NCI-H1105 (cell line): ENCODE measurements at regions not wholly inside any gene's neighbourhood (a gene's known extent, or its start where the extent isn't known, plus 50 kb on each side); places are given as distances from the start of the nearest gene placed in this dataset.
"Not testable (repeated sequence)": the region's sequence is repeated elsewhere in the genome, so short reads cannot be mapped to it uniquely, and the experiment has no call there.

Experiments used
- DNase-seq: peaks from one replicate; lab custom pipeline; 2025; lab: John Stamatoyannopoulos, UW

GRCh38 chr5:117800261-117800660 lies 1188.1 kb downstream of the DTWD2 start:
- no peak for DNase-seq

GRCh38 chr5:117794847-117795246 lies 1193.5 kb downstream of the DTWD2 start:
- no peak for DNase-seq

- no peak for DNase-seq
These were observed 1194.4 kb downstream of the DTWD2 start for GRCh38 chr5:117793963-117794362.

GRCh38 chr5:117792476-117792875 lies 1195.9 kb downstream of the DTWD2 start:
- DNase-seq = no peak

GRCh38 chr5:117788596-117788995 lies 1199.8 kb downstream of the DTWD2 start:
- no peak for DNase-seq

GRCh38 chr5:117779171-117779570 lies 1204.5 kb upstream of the SEMA6A start:
- no peak for DNase-seq

GRCh38 chr5:117776977-117777376 lies 1202.4 kb upstream of the SEMA6A start:
- no peak for DNase-seq

- no peak for DNase-seq
These were observed 1195.3 kb upstream of the SEMA6A start for GRCh38 chr5:117769877-117770276.

- no peak for DNase-seq
These were observed 1188.6 kb upstream of the SEMA6A start for GRCh38 chr5:117763271-117763670.

- DNase-seq = no peak
These were observed 1186.6 kb upstream of the SEMA6A start for GRCh38 chr5:117761186-117761585.

GRCh38 chr5:117759849-117760499 lies 1185.4 kb upstream of the SEMA6A start:
- DNase-seq = no peak

GRCh38 chr5:117752403-117752802 lies 1177.8 kb upstream of the SEMA6A start:
- DNase-seq = no peak

- DNase-seq = no peak
These were observed 1173.7 kb upstream of the SEMA6A start for GRCh38 chr5:117748336-117748735.

- no peak for DNase-seq
These were observed 1168.7 kb upstream of the SEMA6A start for GRCh38 chr5:117743337-117743736.

GRCh38 chr5:117741655-117742206 lies 1167.1 kb upstream of the SEMA6A start:
- DNase-seq = no peak

- DNase-seq = no peak
These were observed 1165.6 kb upstream of the SEMA6A start for GRCh38 chr5:117740268-117740667.

GRCh38 chr5:117738571-117738970 lies 1163.9 kb upstream of the SEMA6A start:
- no peak for DNase-seq

- no peak for DNase-seq
These were observed 1162.1 kb upstream of the SEMA6A start for GRCh38 chr5:117736698-117737097.

GRCh38 chr5:117734056-117734455 lies 1159.4 kb upstream of the SEMA6A start:
- no peak for DNase-seq

GRCh38 chr5:117733051-117733450 lies 1158.4 kb upstream of the SEMA6A start:
- DNase-seq = no peak

GRCh38 chr5:117732264-117732663 lies 1157.6 kb upstream of the SEMA6A start:
- no peak for DNase-seq

GRCh38 chr5:117731446-117731845 lies 1156.8 kb upstream of the SEMA6A start:
- DNase-seq = no peak

GRCh38 chr5:117720784-117721183 lies 1146.2 kb upstream of the SEMA6A start:
- not testable (repeated sequence) for DNase-seq

- DNase-seq = no peak
These were observed 1144.8 kb upstream of the SEMA6A start for GRCh38 chr5:117719413-117719812.
